ENCODE measurements at regions not wholly inside any gene's neighbourhood (a gene's known extent, or its start where the extent isn't known, plus 50 kb on each side); places are given as distances from the start of the nearest gene placed in this dataset.

GRCh38 chr7:155401231-155401630 lies 56.7 kb upstream of the EN2 start:
- no peak for TF ChIP-seq CTCF (IDR thresholded peaks at IDR 0.05; ENCODE audit: extremely low read depth in 1 of 2, insufficient read depth in 1 of 2, low read depth in 1 of 2, low read length in 2 of 2)
- no peak for TF ChIP-seq EZH2 (IDR thresholded peaks at IDR 0.05; ENCODE audit: borderline replicate concordance, low read depth, low read length, severe bottlenecking)
- no peak for TF ChIP-seq MYC (IDR thresholded peaks at IDR 0.05; ENCODE audit: low read depth, low read length)
- no peak for TF ChIP-seq POLR2A (IDR thresholded peaks at IDR 0.05; ENCODE audit: low read depth, low read length)
